Activated T-cell treated with anti-CD3 and anti-CD28 coated beads, Interleukin-2, amount 50 U/mL, for 72 hours (primary cell): ENCODE measurements at regions not wholly inside any gene's neighbourhood (a gene's known extent, or its start where the extent isn't known, plus 50 kb on each side); places are given as distances from the start of the nearest gene placed in this dataset.
A peak's percentile ranks its signal among the peaks of the same experiment; 100 is the strongest.

ENCODE experiments used
- ATAC-seq, 2 donors: fragments of 150-1000 bp; cut with Tn5 transposase; replicated peaks in 1 of 2; 2 replicates each; pipeline ENCODE4 v1.10.0; 2021; ENCODE audit warnings: moderate library complexity in 2 of 2, mild to moderate bottlenecking in 1 of 2
- DNase-seq, 2 donors: peaks; one replicate each; pipeline ENCODE4 v3.0.0; 2021 to 2022; ENCODE audit warnings: mixed read lengths in 1 of 2
- H3K27ac Mint-ChIP-seq: one replicate; pipeline ENCODE4 v1.8.0; 2022; ENCODE audit warnings: mild to moderate bottlenecking, moderate library complexity, mixed read lengths
- H3K27me3 Mint-ChIP-seq: one replicate; pipeline ENCODE4 v1.8.0; 2022; ENCODE audit warnings: low read depth, mixed read lengths
- H3K36me3 Mint-ChIP-seq, 2 donors: one replicate each; pipeline ENCODE4 v1.8.0; 2022; ENCODE audit warnings: mixed read lengths in 2 of 2, mild to moderate bottlenecking in 1 of 2; ENCODE audit not compliant: insufficient read depth in 2 of 2
- H3K4me1 Mint-ChIP-seq: one replicate; pipeline ENCODE4 v1.8.0; 2022; ENCODE audit warnings: low read depth, mixed read lengths
- H3K4me3 Mint-ChIP-seq, 2 donors: one replicate each; pipeline ENCODE4 v1.8.0; 2022; ENCODE audit warnings: mild to moderate bottlenecking in 2 of 2, mixed read lengths in 2 of 2, moderate library complexity in 2 of 2
- H3K9me3 Mint-ChIP-seq, 2 donors: one replicate each; pipeline ENCODE4 v1.8.0; 2022; ENCODE audit warnings: mixed read lengths in 2 of 2

DNA sequence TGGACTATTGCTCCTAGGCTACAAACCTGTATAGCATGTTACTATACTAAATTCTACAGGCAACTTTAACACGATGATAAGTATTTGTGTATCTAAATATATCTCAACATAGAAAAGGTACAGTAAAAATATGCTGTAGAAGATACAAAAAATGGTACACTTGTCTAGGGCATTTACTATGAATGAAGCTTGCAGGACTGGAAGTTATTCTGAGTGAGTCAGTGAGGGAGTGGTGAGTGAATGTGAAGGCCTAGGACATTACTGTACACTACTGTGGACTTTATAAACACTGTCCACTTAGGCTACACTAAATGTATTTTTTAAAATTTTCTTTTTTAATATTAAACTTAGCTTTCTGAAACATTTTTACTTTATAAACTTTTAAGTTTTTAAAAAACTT is 140.5 kb upstream of the SGO1 start:
- no peak overlapping the region for H3K27ac Mint-ChIP-seq
- no peaks in the 10 kb centered on the region for H3K27me3 Mint-ChIP-seq
- no peak for DNase-seq
- no peak for ATAC-seq
- peaks cover 0 to 2% of the 10 kb centered on the region in 2 donors for H3K9me3 Mint-ChIP-seq
- no peak overlapping the region for H3K4me3 Mint-ChIP-seq
- H3K36me3 Mint-ChIP-seq: no peaks in the 10 kb centered on the region
- no peaks in the 10 kb centered on the region for H3K4me1 Mint-ChIP-seq

DNA sequence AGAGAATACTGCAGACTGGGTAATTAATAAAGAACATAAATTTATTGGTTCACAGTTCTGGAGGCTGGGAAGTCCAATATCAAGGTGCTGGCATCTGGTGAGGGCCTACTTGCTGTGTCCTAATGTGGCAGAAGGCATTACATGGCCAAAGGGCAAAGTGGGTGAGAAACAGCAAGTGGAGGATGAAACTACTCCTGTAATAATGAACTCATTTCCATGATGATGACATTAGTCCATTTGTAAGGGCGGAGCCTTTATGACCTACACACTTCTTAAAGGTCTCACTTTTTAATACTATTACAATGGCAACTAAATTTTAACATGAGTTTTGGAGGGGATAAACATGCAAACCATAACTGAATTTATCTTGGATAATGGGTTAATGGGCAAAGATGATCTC is 139.6 kb upstream of the SGO1 start:
- Mint-ChIP-seq H3K36me3 (no peaks in the 10 kb centered on the region), H3K27ac (no peak overlapping the region), H3K4me3 (no peak overlapping the region), H3K9me3 (peaks cover 0 to 2% of the 10 kb centered on the region in 2 donors), H3K27me3 (no peaks in the 10 kb centered on the region), H3K4me1 (no peaks in the 10 kb centered on the region)
- DNase-seq (no peak), ATAC-seq (no peak)

DNA sequence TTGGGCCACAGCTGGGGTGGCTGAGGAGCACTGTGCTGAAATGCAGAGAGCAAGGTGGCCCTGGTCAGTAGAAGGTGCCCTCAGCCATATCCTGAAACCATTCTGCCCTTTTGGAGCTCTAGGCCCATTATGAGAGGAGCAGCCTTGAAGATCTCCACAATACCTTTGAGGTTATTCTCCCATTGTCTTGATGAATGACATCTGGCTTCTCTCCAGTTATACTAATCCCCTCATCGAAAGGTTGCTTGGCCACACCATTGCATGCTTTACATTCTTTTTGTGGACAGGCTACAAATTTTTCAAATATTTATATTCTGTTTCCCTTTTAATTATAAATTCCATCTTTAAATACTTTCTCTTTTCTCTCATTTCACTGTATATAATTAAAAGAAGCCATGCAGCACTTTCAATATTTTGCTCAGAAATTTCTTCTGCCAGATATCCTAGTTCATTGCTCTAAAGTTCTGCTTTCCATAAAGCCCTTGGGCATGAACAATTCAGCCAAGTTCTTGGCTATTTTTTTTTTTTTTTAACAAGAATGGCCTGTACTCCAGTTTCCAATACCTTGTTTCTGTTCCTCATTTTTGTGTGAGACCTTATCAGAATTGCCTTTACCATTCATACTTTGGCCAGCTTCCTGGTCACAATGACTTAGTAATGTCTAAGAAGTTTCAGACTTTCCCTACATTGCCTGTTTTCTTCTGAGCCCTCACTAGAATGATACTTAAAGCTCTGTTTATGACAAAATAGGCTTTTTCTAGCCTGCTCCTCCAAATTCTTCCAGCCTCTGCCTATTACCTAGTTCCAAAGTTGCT is 138.9 kb upstream of the SGO1 start:
- ATAC-seq (no peak), DNase-seq (no peak)
- Mint-ChIP-seq H3K36me3 (no peaks in the 10 kb centered on the region), H3K4me3 (no peak overlapping the region), H3K27me3 (no peaks in the 10 kb centered on the region), H3K9me3 (peaks cover 0 to 2% of the 10 kb centered on the region in 2 donors), H3K27ac (peak overlapping the region; percentile 50), H3K4me1 (no peaks in the 10 kb centered on the region)

DNA sequence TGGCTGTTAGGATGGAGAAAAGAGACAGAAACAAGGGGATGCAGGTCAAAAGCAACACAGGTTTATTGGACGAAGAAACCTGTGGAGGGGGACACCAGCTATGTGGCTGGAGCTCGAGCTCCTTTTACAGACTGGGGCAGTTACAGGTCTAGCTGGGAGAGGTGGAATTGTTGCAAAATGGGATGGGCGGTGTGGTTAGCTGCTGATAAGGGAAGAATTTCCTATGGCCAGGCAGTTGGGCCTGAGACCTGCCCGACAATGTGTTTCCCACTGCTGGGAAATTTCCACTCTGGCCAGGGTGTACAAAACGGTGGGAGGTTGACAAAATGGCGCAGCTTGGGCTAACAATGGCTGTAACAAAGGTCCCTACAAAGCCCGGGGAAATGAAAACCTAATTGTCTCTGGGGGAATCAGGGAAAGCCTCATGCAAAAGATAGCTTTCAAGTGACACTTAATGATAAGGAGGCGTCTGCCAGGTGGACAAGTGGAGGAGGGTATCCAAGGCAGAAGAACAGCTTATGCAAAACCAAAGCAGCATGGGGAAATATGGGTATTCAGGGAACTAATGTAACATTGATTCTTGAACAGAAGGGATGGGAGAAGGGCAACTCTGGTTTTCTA is 137.4 kb upstream of the SGO1 start:
- Mint-ChIP-seq H3K36me3 (no peaks in the 10 kb centered on the region), H3K9me3 (peaks cover 0 to 2% of the 10 kb centered on the region in 2 donors), H3K27me3 (no peaks in the 10 kb centered on the region), H3K4me3 (no peak overlapping the region), H3K4me1 (no peaks in the 10 kb centered on the region), H3K27ac (no peak overlapping the region)
- DNase-seq (no peak), ATAC-seq (no peak)

DNA sequence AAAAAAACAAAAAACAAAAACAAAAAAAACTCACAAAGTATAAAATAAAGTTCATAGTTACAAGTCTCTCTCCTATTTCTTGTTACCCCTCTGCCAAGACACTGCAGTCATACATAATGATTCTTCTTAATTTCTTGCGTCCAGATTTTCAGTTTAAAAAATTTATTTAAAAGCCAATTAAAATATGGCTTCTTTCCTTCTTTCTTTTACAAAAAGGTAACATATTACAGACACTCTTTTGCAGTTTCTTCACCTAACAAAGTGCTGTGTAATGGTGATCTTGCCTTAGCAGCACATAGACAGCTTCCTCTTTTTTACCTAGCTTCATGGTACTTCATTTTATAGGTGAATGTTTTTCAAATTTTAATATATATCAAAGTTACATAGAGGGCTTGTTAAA is 136.1 kb upstream of the SGO1 start:
- Mint-ChIP-seq H3K27ac (peak overlapping the region; percentile 23), H3K4me1 (no peaks in the 10 kb centered on the region), H3K36me3 (no peaks in the 10 kb centered on the region), H3K4me3 (no peak overlapping the region), H3K9me3 (peaks cover 0 to 2% of the 10 kb centered on the region in 2 donors), H3K27me3 (no peaks in the 10 kb centered on the region)
- ATAC-seq (no peak), DNase-seq (no peak)

DNA sequence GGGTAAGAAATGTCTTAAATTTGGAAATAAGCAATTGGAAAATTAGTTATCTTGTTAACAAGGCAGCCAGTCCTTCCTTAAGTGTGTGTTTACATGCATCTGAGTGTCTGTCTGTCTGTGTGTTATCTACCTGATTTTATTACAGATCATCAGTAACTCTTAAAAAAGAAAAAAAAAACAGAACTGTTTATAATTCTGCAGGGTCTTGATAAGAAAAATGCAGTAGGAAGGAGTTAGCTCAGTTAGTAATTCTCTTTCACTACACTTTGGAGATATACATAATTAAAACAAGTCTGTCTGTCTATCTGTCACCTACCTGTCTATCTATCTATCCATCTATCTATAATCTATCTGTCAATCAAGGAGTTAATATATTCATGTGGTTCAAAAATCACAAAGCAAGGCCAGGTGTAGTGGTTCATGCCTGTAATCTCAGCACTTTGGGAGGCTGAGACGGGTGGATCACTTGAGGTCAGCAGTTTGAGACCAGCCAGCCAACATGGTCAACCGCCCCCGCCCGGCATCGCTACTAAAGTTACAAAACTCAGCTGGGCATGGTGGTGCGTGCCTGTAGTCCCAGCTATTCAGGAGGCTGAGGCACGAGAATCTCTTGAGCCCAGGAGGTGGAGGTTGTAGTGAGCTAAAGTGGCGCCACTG is 135.5 kb upstream of the SGO1 start:
- Mint-ChIP-seq H3K4me1 (no peaks in the 10 kb centered on the region), H3K4me3 (no peak overlapping the region), H3K27ac (no peak overlapping the region), H3K27me3 (no peaks in the 10 kb centered on the region), H3K36me3 (no peaks in the 10 kb centered on the region), H3K9me3 (peaks cover 0 to 2% of the 10 kb centered on the region in 2 donors)
- DNase-seq: no peak
- ATAC-seq: no peak

DNA sequence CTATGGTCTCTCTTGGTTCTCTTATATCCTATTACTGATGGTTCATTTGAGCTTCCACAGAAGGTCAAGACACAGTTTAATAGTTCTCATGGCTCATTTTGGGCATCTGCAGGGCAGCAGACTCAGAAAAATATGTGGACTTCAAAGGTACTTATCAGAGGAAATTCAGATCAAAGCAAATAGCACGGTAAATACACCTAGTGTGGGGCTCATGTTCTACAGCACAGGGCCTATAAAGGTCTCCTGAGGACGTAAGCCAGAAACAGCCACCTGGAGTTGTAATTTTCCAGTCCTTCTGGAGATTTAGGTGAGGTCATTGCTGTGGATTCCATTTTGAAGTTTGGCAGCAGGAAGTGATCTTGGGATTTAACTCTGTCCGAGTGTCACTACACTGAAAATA is 134.5 kb upstream of the SGO1 start:
- DNase-seq: no peak
- no peak for ATAC-seq
- no peaks in the 10 kb centered on the region for H3K36me3 Mint-ChIP-seq
- H3K4me3 Mint-ChIP-seq: no peak overlapping the region
- H3K4me1 Mint-ChIP-seq: no peaks in the 10 kb centered on the region
- no peaks in the 10 kb centered on the region for H3K27me3 Mint-ChIP-seq
- peaks cover 0 to 2% of the 10 kb centered on the region in 2 donors for H3K9me3 Mint-ChIP-seq
- no peak overlapping the region for H3K27ac Mint-ChIP-seq

DNA sequence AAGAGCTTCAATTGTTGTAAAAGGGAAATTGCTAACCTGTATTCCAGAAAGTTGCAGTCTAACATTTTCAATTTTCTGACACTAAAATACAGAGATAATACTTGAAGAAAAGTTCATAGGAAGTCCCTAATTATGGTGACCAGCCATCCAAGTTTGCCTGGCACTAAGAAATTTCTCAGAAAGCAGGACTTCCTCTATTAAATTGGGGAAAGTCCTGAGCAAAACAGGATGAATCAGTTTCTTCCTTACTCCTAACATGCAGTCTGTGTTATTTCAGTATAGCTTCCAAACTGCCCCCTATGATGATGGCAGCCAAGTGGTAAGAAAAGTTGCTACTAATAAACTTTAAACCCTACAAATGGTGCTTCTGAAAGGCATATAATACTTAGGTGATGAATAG is 133.5 kb upstream of the SGO1 start:
- Mint-ChIP-seq H3K9me3 (peaks cover 0 to 2% of the 10 kb centered on the region in 2 donors), H3K4me1 (no peaks in the 10 kb centered on the region), H3K4me3 (no peak overlapping the region), H3K27ac (no peak overlapping the region), H3K27me3 (no peaks in the 10 kb centered on the region), H3K36me3 (no peaks in the 10 kb centered on the region)
- no peak for ATAC-seq
- DNase-seq: no peak

DNA sequence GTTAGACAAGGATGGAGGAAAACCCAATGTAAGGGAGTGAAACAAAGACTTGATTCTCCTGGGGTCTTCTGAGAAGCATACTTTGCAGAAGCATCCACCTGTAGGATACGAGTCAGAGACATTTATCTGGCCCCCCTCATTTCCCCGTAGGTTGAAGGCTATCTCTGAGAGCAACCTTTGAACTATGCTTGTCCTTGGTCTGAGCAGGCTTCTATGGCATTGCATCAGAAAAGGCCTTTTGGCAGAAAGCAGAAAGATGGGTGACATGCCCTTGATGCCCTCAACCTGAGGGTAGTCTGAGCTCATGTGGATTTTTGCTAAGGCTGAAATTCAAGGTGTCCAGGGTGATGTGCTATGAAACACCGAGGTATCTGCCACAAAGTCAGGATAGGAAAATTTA is 131.6 kb upstream of the SGO1 start:
- Mint-ChIP-seq H3K4me1 (no peaks in the 10 kb centered on the region), H3K36me3 (no peaks in the 10 kb centered on the region), H3K4me3 (no peak overlapping the region), H3K27me3 (no peaks in the 10 kb centered on the region), H3K27ac (no peak overlapping the region), H3K9me3 (no peaks in the 10 kb centered on the region)
- DNase-seq: no peak
- no peak for ATAC-seq

DNA sequence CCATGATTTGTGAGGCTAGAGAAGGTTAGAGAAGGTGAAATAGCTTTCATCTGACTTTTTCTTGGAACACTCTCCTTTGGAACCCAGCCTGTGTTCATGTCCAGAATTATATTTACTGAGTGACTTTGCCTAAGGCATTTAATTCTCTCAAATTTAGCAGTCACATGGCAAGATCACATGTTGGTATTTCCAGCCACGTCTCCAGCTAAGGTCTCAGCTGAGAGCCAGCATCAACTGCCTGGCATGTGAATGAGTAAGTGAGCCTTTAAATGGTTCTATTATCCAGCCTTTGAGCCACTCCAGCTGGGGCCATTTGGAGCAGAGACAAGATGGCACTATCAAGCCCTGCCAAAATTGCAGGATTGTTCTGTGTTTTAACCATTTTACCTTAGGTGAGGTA is 130.2 kb upstream of the SGO1 start:
- DNase-seq (no peak), ATAC-seq (no peak)
- Mint-ChIP-seq H3K4me1 (no peaks in the 10 kb centered on the region), H3K36me3 (no peaks in the 10 kb centered on the region), H3K4me3 (no peak overlapping the region), H3K27me3 (no peaks in the 10 kb centered on the region), H3K27ac (no peak overlapping the region), H3K9me3 (no peaks in the 10 kb centered on the region)

DNA sequence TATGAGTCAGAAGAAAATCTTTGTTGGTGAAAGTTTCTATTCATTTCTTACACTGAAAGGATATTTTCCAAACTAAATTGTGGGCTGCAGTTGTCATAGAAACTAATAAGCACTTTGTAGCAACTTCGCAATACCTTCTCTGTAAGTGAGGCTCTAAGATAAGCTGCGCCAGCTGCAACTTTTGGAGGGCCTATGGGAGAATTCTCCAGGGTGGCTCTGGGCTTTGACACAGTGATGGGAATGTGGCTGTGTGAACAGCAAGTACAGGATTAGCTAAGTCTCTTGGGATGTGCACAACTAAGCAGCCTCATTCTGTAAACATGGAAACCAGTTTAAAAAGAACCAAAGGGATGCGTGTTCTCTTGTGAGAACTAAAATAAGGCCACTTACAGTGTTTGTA is 124.6 kb upstream of the SGO1 start:
- DNase-seq (no peak), ATAC-seq (no peak)
- no peak overlapping the region for H3K27ac Mint-ChIP-seq
- no peak overlapping the region for H3K4me3 Mint-ChIP-seq
- H3K36me3 Mint-ChIP-seq: no peaks in the 10 kb centered on the region
- H3K4me1 Mint-ChIP-seq: no peaks in the 10 kb centered on the region
- no peaks in the 10 kb centered on the region for H3K27me3 Mint-ChIP-seq
- no peaks in the 10 kb centered on the region for H3K9me3 Mint-ChIP-seq

DNA sequence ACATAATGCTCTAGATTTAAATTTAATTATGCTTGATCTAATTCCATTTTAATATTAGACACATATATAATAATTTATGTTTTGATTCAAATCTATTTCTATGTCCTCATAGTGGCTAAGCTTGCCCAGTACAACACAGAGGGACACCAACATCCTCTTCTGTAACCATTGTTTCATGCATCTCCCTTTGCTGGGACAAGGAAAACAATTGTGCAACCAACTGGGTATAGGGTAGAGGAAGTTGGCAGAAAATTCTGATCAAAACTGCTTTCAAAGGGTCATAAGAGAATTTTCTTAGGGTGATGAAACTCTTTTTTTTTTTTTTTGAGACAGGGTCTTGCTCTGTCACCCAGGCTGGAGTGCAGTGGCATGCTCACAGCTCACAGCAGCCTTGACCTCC is 121.4 kb upstream of the SGO1 start:
- H3K27ac Mint-ChIP-seq: no peak overlapping the region
- no peak for DNase-seq
- no peak for ATAC-seq
- no peaks in the 10 kb centered on the region for H3K27me3 Mint-ChIP-seq
- no peak overlapping the region for H3K4me3 Mint-ChIP-seq
- no peaks in the 10 kb centered on the region for H3K9me3 Mint-ChIP-seq
- no peaks in the 10 kb centered on the region for H3K36me3 Mint-ChIP-seq
- no peaks in the 10 kb centered on the region for H3K4me1 Mint-ChIP-seq

DNA sequence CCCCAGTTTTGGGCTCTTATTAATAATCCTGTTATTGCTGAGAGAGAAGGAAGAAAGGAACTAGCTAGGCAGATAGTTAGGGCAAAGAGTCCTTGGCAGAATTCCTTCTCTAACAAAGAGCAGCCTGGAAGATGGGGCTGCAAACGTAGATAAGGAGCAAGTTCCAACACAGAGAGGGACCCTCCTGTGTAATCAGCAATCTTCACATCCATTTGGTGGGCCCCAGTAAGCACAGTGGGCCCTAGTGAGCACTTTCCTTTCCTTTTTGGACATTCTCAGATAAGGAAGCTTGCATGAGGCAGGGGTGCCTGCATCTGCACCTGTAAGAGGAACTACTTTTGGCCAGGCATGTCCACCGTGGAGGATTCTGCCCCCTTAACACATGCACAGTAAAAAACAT is 119.6 kb upstream of the SGO1 start:
- Mint-ChIP-seq H3K27me3 (no peaks in the 10 kb centered on the region), H3K4me1 (no peaks in the 10 kb centered on the region), H3K27ac (no peak overlapping the region), H3K9me3 (no peaks in the 10 kb centered on the region), H3K36me3 (no peaks in the 10 kb centered on the region), H3K4me3 (no peak overlapping the region)
- DNase-seq (no peak), ATAC-seq (no peak)
